Ishikawa (cell line): ENCODE measurements at regions not wholly inside any gene's neighbourhood (a gene's known extent, or its start where the extent isn't known, plus 50 kb on each side); places are given as distances from the start of the nearest gene placed in this dataset.

Experiments used
- CEBPB ChIP-seq: IDR thresholded peaks from 2 replicates; pipeline ENCODE4 v1.6.1; 2012
- CREB1 ChIP-seq: IDR thresholded peaks from 2 replicates; pipeline ENCODE4 v1.6.1; 2012; ENCODE audit warnings: low read depth
- EGR1 ChIP-seq: IDR thresholded peaks from 2 replicates; pipeline ENCODE4 v1.6.1; 2012
- EP300 ChIP-seq: IDR thresholded peaks from 2 replicates; pipeline ENCODE4 v1.6.1; 2012; ENCODE audit warnings: borderline replicate concordance
- FOXM1 ChIP-seq: IDR thresholded peaks from 2 replicates; pipeline ENCODE4 v1.6.1; 2012; ENCODE audit warnings: low read depth, borderline replicate concordance
- MAX ChIP-seq: IDR thresholded peaks from 2 replicates; pipeline ENCODE4 v1.6.1; 2012
- NFIC ChIP-seq: IDR thresholded peaks from 2 replicates; pipeline ENCODE4 v1.6.1; 2012
- RAD21 ChIP-seq: IDR thresholded peaks from 2 replicates; pipeline ENCODE4 v1.6.1; 2012; ENCODE audit warnings: low read depth
- REST ChIP-seq: IDR thresholded peaks from 2 replicates; pipeline ENCODE4 v1.6.1; 2012; ENCODE audit warnings: low read depth, mild to moderate bottlenecking
- TAF1 ChIP-seq: IDR thresholded peaks from 2 replicates; pipeline ENCODE4 v1.6.1; 2012; ENCODE audit warnings: low read depth, mild to moderate bottlenecking
- TCF12 ChIP-seq: IDR thresholded peaks from 2 replicates; pipeline ENCODE4 v1.6.1; 2012; ENCODE audit warnings: low read depth
- TEAD4 ChIP-seq: IDR thresholded peaks from 2 replicates; pipeline ENCODE4 v1.6.1; 2012
- USF1 ChIP-seq: IDR thresholded peaks from 2 replicates; pipeline ENCODE4 v1.6.1; 2012
- YY1 ChIP-seq: IDR thresholded peaks from 2 replicates; pipeline ENCODE4 v1.6.1; 2012; ENCODE audit warnings: low read depth
- ZBTB7A ChIP-seq: IDR thresholded peaks from 2 replicates; pipeline ENCODE4 v1.6.1; 2012; ENCODE audit warnings: low read depth

GRCh38 chr12:93174473-93174872 lies 203.3 kb upstream of the NUDT4 start:
- TF ChIP-seq ZBTB7A (no peak), USF1 (no peak), REST (no peak), CEBPB (no peak), CREB1 (no peak), YY1 (no peak), RAD21 (no peak), TEAD4 (no peak)

- TF ChIP-seq ZBTB7A (no peak), TCF12 (no peak)
Observed at GRCh38 chr12:93176165-93176564, 201.6 kb upstream of the NUDT4 start.

- TF ChIP-seq NFIC (no peak), YY1 (no peak), MAX (no peak), RAD21 (no peak)
Observed at GRCh38 chr12:93176610-93177126, 201.1 kb upstream of the NUDT4 start.

GRCh38 chr12:93177208-93178153 lies 200.2 kb upstream of the NUDT4 start:
- TF ChIP-seq TCF12 (no peak), REST (no peak), CEBPB (no peak)

GRCh38 chr12:93178154-93178878 lies 199.4 kb upstream of the NUDT4 start:
- TF ChIP-seq NFIC (no peak), EGR1 (no peak), TEAD4 (no peak), USF1 (no peak), TCF12 (no peak), ZBTB7A (no peak), YY1 (no peak), CREB1 (no peak), FOXM1 (no peak), EP300 (no peak), CEBPB (no peak), REST (no peak), TAF1 (no peak), MAX (no peak), RAD21 (no peak)
